IMR-90 (cell line): ENCODE measurements at regions not wholly inside any gene's neighbourhood (a gene's known extent, or its start where the extent isn't known, plus 50 kb on each side); places are given as distances from the start of the nearest gene placed in this dataset.

Experiments
- ATAC-seq: fragments of 200-7000 bp; cut with Tn5 transposase; 2 replicates; pipeline ENCODE4 v1.9.1; 2020; ENCODE audit warnings: low read depth, mild to moderate bottlenecking, moderate library complexity
- BruUV-seq: library from RNA; stranded (reverse); fragments of 400-500 nt; replicated peaks from 2 replicates; lab custom pipeline; 2021; lab: Mats Ljungman, UMichigan
- CTCF ChIA-PET: fragments of 300-600 bp; formaldehyde crosslinking; extraction: SDS; loops from one replicate; lab custom pipeline; 2021; ENCODE audit warnings: antibody characterized with exemption; lab: Yijun Ruan, JAX
- POLR2A ChIA-PET: fragments of 300-600 bp; sonication (Branson Sonifier 250); formaldehyde crosslinking; loops from one replicate; lab custom pipeline; 2022; ENCODE audit warnings: antibody characterized with exemption; ENCODE audit not compliant: unreplicated experiment; lab: Charles Lee
- DNase-seq: peaks from one replicate; pipeline ENCODE4 v3.0.0; 2013
- H2AFZ ChIP-seq: replicated peaks from 2 replicates; pipeline ENCODE3; 2013; ENCODE audit warnings: low read length, mild to moderate bottlenecking; ENCODE audit not compliant: poor library complexity
- H2AK5ac ChIP-seq: 2 replicates; pipeline ENCODE4 v1.6.1; 2013; ENCODE audit warnings: low read depth, low read length, inconsistent platforms
- H2AK9ac ChIP-seq: replicated peaks from 2 replicates; pipeline ENCODE3; 2013; ENCODE audit warnings: mild to moderate bottlenecking, low read depth, low read length, moderate library complexity; ENCODE audit not compliant: poor library complexity
- H2BK120ac ChIP-seq: 2 replicates; pipeline ENCODE4 v1.6.1; 2013; ENCODE audit warnings: low read depth, low read length, inconsistent platforms
- H2BK15ac ChIP-seq: 3 replicates; pipeline ENCODE4 v1.6.1; 2013; ENCODE audit warnings: low read depth, low read length, inconsistent platforms
- H2BK20ac ChIP-seq: 2 replicates; pipeline ENCODE4 v1.6.1; 2013; ENCODE audit warnings: low read depth, mild to moderate bottlenecking, inconsistent platforms, low read length, moderate library complexity
- H2BK5ac ChIP-seq: 2 replicates; pipeline ENCODE4 v1.6.1; 2013; ENCODE audit warnings: mild to moderate bottlenecking, low read depth, low read length, inconsistent platforms; ENCODE audit not compliant: poor library complexity, severe bottlenecking
- H3K14ac ChIP-seq: replicated peaks from 2 replicates; pipeline ENCODE4 v1.6.1; 2013; ENCODE audit warnings: low read depth, low read length, inconsistent platforms
- H3K18ac ChIP-seq: 2 replicates; pipeline ENCODE4 v1.6.1; 2013; ENCODE audit warnings: low read depth, low read length, control low read depth
- H3K23ac ChIP-seq: 2 replicates; pipeline ENCODE4 v1.6.1; 2013; ENCODE audit warnings: low read depth, low read length, inconsistent platforms
- H3K27ac ChIP-seq: 2 replicates; pipeline ENCODE4 v1.5.1; 2013; ENCODE audit warnings: mild to moderate bottlenecking, control low read depth, low read length; ENCODE audit not compliant: insufficient read depth
- H3K27me3 ChIP-seq: 2 replicates; pipeline ENCODE4 v1.6.1; 2013; ENCODE audit warnings: low read length; ENCODE audit not compliant: control insufficient read depth, insufficient read depth
- H3K36me3 ChIP-seq: 2 replicates; pipeline ENCODE4 v1.6.1; 2013; ENCODE audit warnings: low read length, mixed read lengths; ENCODE audit not compliant: control insufficient read depth, insufficient read depth
- H3K4ac ChIP-seq: 2 replicates; pipeline ENCODE4 v1.6.1; 2013; ENCODE audit warnings: low read depth, low read length, inconsistent platforms
- H3K4me1 ChIP-seq: 2 replicates; pipeline ENCODE4 v1.6.1; 2013; ENCODE audit warnings: low read length, mixed read lengths; ENCODE audit not compliant: control insufficient read depth, insufficient read depth
- H3K4me2 ChIP-seq: 2 replicates; pipeline ENCODE4 v1.6.1; 2013; ENCODE audit warnings: low read depth, mild to moderate bottlenecking, control low read depth, low read length, moderate library complexity
- H3K4me3 ChIP-seq: 2 replicates; pipeline ENCODE4 v1.5.1; 2013; ENCODE audit warnings: low read depth, mild to moderate bottlenecking, control low read depth, low read length, moderate library complexity; ENCODE audit not compliant: insufficient read depth
- H3K56ac ChIP-seq: 2 replicates; pipeline ENCODE4 v1.6.1; 2013; ENCODE audit warnings: low read length, inconsistent platforms; ENCODE audit not compliant: insufficient read depth; ENCODE audit errors: extremely low read depth
- H3K79me1 ChIP-seq, 2 experiments: 2 replicates each; pipeline ENCODE4 v1.6.1; 2013; ENCODE audit warnings: low read length in 2 of 2, inconsistent platforms in 1 of 2, low read depth in 1 of 2
- H3K9ac ChIP-seq: 2 replicates; pipeline ENCODE4 v1.6.1; 2013; ENCODE audit warnings: low read depth, low read length, control low read depth
- H3K9me1 ChIP-seq: 2 replicates; pipeline ENCODE4 v1.6.1; 2013; ENCODE audit warnings: low read length, inconsistent platforms; ENCODE audit not compliant: insufficient read depth
- H3K9me3 ChIP-seq: 2 replicates; pipeline ENCODE4 v1.6.1; 2013; ENCODE audit warnings: low read length; ENCODE audit not compliant: control insufficient read depth, insufficient read depth
- H4K20me1 ChIP-seq: 2 replicates; pipeline ENCODE4 v1.6.1; 2013; ENCODE audit warnings: low read length, inconsistent platforms; ENCODE audit not compliant: insufficient read depth
- H4K5ac ChIP-seq: 2 replicates; pipeline ENCODE4 v1.6.1; 2013; ENCODE audit warnings: mild to moderate bottlenecking, low read depth, low read length, control low read depth
- H4K8ac ChIP-seq, 2 experiments: 2 replicates each; pipeline ENCODE4 v1.6.1; 2013; ENCODE audit warnings: low read depth in 2 of 2, low read length in 2 of 2, control low read depth in 1 of 2, inconsistent platforms in 1 of 2
- H4K91ac ChIP-seq: 2 replicates; pipeline ENCODE4 v1.6.1; 2013; ENCODE audit warnings: low read depth, low read length, inconsistent platforms; ENCODE audit not compliant: insufficient read depth
- CEBPB ChIP-seq: IDR thresholded peaks from 2 replicates; pipeline ENCODE4 v1.6.1; 2012; ENCODE audit warnings: low read depth, low read length, improper control_type of control experiment
- CHD1 ChIP-seq: IDR thresholded peaks from 2 replicates; pipeline ENCODE4 v1.6.1; 2012; ENCODE audit warnings: low read depth, low read length, improper control_type of control experiment
- MXI1 ChIP-seq: IDR thresholded peaks from 2 replicates; pipeline ENCODE4 v1.6.1; 2012; ENCODE audit warnings: low read depth, mild to moderate bottlenecking, low read length, moderate library complexity, borderline replicate concordance
- POLR2A ChIP-seq: IDR thresholded peaks from 2 replicates; pipeline ENCODE4 v1.6.1; 2012; ENCODE audit warnings: mild to moderate bottlenecking, low read depth, low read length
- SMC3 ChIP-seq: fragments of 150-350 bp; IDR thresholded peaks from 2 replicates; pipeline ENCODE4 v1.6.1; 2016; ENCODE audit warnings: low read depth, mild to moderate bottlenecking, antibody characterized with exemption, low read length, moderate library complexity
- WGBS, 2 experiments: methylation state at CpG; one replicate each; pipeline versions ENCODE4 v1.1.5 to v1.1.7; 2013; ENCODE audit warnings: missing lambda C conversion rate in 2 of 2; ENCODE audit not compliant: insufficient read length in 1 of 2; ENCODE audit errors: extremely low coverage in 2 of 2; 5-methylcytosine and 5-hydroxymethylcytosine counted together
- dilution Hi-C: fragments of 300-500 bp; cut with HindIII; formaldehyde crosslinking; loops from one replicate; pipeline ENCODE4 v1.14.3; 2018; ENCODE audit warnings: low sequenced_read_pairs; ENCODE audit not compliant: unreplicated experiment
- in situ Hi-C: fragments of 300-500 bp; cut with MboI; formaldehyde crosslinking; loops from 3 replicates; pipeline ENCODE4 v1.14.3; 2019; ENCODE audit warnings: low sequenced_read_pairs, inconsistent platforms, mixed read lengths
- intact Hi-C: fragments of 100-400 bp; cut with micrococcal nuclease; formaldehyde crosslinking; loops from 2 replicates; pipeline ENCODE4 v1.10.0; 2022

DNA sequence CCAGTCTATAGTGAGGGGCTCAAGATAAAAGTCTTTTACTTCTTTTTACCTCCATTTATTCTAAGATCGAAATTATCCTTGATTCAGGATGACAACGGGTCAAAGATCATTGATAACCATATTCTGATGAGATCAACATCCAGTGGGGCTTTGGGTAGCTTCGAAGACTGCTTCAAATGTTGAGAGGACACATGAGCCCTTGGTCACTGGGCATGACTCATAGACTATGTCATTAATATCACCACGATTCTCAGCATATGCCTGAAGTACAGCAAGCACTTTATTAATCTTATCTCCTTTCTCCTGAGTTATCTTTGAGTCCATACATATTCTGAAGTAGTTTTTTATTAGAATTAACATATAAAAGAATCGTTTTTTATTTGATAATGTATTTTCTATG lies 117.1 kb upstream of the DAB2 start:
- no peak overlapping the region for H3K23ac ChIP-seq
- no peak overlapping the region for H2BK20ac ChIP-seq
- H4K20me1 ChIP-seq: no peaks in the 10 kb centered on the region
- H3K36me3 ChIP-seq: no peaks in the 10 kb centered on the region
- no peak overlapping the region for H4K8ac ChIP-seq
- DNase-seq (peak; percentile 17), ATAC-seq (no peak)
- no peak overlapping the region for H4K5ac ChIP-seq
- TF ChIP-seq CEBPB (no peak), CHD1 (no peak), POLR2A (no peak), SMC3 (no peak), MXI1 (no peak)
- H3K4me3 ChIP-seq: no peak overlapping the region
- no peak overlapping the region for H4K91ac ChIP-seq
- CTCF ChIA-PET: interaction anchor here (1.0 to 1.4 kb wide), 3 partner anchors 12 to 166 kb away, joined by 3 to 7 read pairs (median 4); no protein-coding TSS in a partner anchor
- no peak overlapping the region for H3K56ac ChIP-seq
- H3K9ac ChIP-seq: no peak overlapping the region
- no peak overlapping the region for H3K14ac ChIP-seq
- H3K9me1 ChIP-seq: no peaks in the 10 kb centered on the region
- no peaks in the 10 kb centered on the region; the same call in 1 of the 2 replicates for H3K4me1 ChIP-seq
- H3K27ac ChIP-seq: no peak overlapping the region
- H3K4me2 ChIP-seq: no peak overlapping the region
- H3K9me3 ChIP-seq: no peaks in the 10 kb centered on the region
- H2AFZ ChIP-seq: no peak overlapping the region
- BruUV-seq: no TSS peak
- no peak overlapping the region for H3K4ac ChIP-seq
- intact Hi-C loops (no loop called here), dilution Hi-C loops (no loop called here), in situ Hi-C loops (no loop called here)
- POLR2A ChIA-PET: no interaction called here
- H2AK9ac ChIP-seq: no peak overlapping the region
- H2AK5ac ChIP-seq: no peak overlapping the region
- no peak overlapping the region for H2BK5ac ChIP-seq
- 100% methylated on average over 1 of the region's 5 CpGs; no CpG with 5 or more reads in 1 of the 2 experiments for WGBS, 2 experiments
- no peaks in the 10 kb centered on the region for H3K27me3 ChIP-seq
- no peak overlapping the region for H3K18ac ChIP-seq
- H3K79me1 ChIP-seq: no peaks in the 10 kb centered on the region
- H2BK15ac ChIP-seq: no peak overlapping the region
- H2BK120ac ChIP-seq: no peak overlapping the region
